ENCODE measurements at regions not wholly inside any gene's neighbourhood (a gene's known extent, or its start where the extent isn't known, plus 50 kb on each side); places are given as distances from the start of the nearest gene placed in this dataset.

DNA sequence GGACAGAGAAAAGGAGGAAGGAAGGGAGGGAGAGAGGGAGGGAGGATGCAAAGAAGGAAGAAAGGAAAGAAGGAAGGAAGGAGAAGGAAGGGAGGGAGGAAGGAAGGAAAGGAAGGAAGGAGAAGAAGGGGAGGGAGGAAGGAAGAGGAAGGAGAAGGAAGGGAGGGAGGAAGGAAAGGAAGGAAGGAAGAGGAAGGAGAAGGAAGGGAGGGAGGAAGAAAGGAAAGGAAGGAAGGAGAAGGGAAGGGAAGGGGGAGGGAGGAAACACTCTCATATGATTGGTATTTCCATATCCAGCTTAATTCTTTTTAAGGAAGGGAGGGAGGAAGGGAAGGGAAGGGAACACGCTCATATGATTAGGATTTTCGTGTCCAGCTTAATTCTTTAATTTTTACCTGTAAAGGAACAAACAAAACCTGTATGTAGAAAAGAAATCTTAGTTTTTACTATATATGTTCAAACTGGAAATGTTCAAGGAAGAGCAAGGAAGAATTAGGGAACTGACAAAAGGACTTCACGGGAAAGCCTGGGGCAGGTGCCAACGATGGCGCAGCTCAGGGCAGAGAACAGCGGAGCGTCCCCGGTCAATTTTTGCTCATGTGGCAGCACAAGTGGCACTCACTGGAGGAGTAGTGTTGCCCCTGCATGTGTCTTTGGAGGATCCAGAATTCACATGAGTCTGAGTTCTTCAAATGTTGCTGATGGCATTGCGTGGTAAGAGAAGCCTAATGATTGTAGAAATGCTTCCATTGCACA, 228.6 kb downstream of the ZNF516 start:
- Histone ChIP-seq H3K36me3 (ENCODE audit: insufficient read depth, low read length) (no peaks in the 10 kb centered on the region), H3K27ac (ENCODE audit: low read depth, low read length) (no peak overlapping the region), H3K4me1 (ENCODE audit: control insufficient read depth, insufficient read depth, low read length, unreplicated experiment) (no peaks in the 10 kb centered on the region), H3K4me3 (ENCODE audit: low read depth, low read length) (peak overlapping the region; percentile 54; the same call in 1 of the 2 replicates), H2AFZ (ENCODE audit: low read length, unreplicated experiment) (peak overlapping the region; percentile 55), H3K27me3 (ENCODE audit: insufficient read depth, low read length) (no peaks in the 10 kb centered on the region), H3K79me2 (ENCODE audit: control insufficient read depth, insufficient read depth, low read length, unreplicated experiment) (no peaks in the 10 kb centered on the region)

DNA sequence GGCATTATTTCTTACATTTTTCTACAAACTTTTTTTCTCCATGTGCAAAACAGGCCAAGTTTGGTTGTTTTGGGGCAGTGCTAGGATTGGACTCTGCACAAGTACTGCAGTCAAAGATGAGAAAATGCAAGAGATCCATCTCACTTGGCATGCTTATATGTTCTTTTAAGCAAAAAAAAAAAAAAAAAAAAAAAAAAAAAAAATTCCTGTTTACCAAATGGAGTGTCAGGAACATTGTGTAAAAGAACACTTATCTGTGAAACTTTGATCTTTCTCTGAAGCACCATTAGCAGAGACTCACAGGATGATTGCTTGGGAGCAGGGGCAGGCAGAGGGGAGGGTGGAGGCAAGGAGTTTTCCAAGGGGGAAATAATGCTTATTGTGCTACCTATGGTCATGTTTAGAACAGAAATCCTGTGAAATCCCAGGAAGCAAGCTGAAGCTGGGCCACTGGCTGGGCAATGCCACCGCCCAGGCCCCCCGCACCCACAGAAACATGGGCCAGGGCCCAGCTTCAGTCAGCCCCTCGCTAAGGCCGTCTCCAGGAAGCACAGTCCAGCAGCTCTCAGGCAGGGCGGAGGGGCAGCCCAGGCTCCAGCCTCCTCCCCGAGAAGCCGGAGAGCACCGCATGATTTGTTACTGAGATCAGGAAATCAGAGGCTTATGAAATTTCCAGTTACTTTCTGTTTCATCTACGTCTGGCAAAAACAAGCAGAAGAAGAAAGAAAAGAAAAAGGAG, 229.4 kb downstream of the ZNF516 start:
- Histone ChIP-seq H3K36me3 (ENCODE audit: insufficient read depth, low read length) (no peaks in the 10 kb centered on the region), H3K4me3 (ENCODE audit: low read depth, low read length) (peak overlapping the region; percentile 54; the same call in 1 of the 2 replicates), H3K27me3 (ENCODE audit: insufficient read depth, low read length) (no peaks in the 10 kb centered on the region), H3K79me2 (ENCODE audit: control insufficient read depth, insufficient read depth, low read length, unreplicated experiment) (no peaks in the 10 kb centered on the region), H3K27ac (ENCODE audit: low read depth, low read length) (no peak overlapping the region), H3K4me1 (ENCODE audit: control insufficient read depth, insufficient read depth, low read length, unreplicated experiment) (no peaks in the 10 kb centered on the region), H2AFZ (ENCODE audit: low read length, unreplicated experiment) (peak overlapping the region; percentile 55)

DNA sequence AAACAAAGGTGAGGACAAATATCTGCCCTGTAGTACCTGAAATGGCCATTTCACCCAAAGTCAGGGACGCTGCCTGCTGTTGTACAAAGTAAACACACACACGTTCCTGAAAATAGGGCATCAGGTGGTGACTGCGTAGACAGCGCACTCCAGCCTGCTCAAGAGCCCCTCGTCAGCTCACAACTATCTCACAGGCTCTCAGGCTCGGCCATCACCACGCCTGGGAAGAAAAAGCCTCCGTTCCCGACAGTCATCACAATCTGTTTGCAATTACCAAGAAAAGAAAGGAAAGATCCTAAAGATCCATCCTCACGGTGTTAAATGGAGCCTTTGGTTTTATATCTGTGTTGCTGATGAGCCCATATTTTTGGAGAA, 230.2 kb downstream of the ZNF516 start:
- H3K4me1 ChIP-seq (ENCODE audit: control insufficient read depth, insufficient read depth, low read length, unreplicated experiment): no peaks in the 10 kb centered on the region
- H3K27me3 ChIP-seq (ENCODE audit: insufficient read depth, low read length): no peaks in the 10 kb centered on the region
- H2AFZ ChIP-seq (ENCODE audit: low read length, unreplicated experiment): no peak overlapping the region
- no peaks in the 10 kb centered on the region for H3K79me2 ChIP-seq (ENCODE audit: control insufficient read depth, insufficient read depth, low read length, unreplicated experiment)
- H3K36me3 ChIP-seq (ENCODE audit: insufficient read depth, low read length): no peaks in the 10 kb centered on the region
- H3K27ac ChIP-seq (ENCODE audit: low read depth, low read length): no peak overlapping the region
- H3K4me3 ChIP-seq (ENCODE audit: low read depth, low read length): no peak overlapping the region

DNA sequence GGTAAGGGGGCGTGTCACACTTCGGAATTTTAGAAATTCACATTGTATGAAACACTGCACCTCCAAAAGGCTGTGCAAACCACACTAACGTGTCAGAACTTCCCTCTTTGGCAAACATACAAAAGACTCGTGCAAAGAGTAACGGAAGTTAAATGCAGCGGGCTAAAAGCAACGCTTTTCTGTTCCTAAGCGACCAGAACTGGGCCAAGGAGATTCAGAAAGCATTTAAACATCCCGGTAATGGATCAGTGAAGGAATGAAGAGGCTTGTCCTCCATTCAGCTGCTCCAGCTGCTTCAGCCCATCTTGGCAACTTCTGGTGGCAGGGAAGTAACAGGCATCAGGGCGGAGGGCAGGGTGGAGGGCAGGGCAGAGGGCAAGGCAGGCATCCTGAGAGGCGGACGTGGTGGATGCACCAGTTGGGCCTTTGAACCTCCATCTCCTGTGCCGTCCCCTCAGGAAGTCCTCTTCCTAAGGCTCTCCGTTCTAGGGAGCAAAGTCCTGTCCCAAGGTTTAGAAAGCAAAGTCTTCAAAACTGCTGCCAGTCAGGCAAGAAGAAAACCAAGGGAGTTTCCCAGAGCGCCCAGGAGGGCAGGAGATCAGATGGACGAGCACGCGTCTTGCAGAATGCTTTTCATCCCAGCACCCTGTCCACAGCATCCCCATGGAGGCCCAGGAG, 230.7 kb downstream of the ZNF516 start:
- Histone ChIP-seq H3K27ac (ENCODE audit: low read depth, low read length) (no peak overlapping the region), H3K36me3 (ENCODE audit: insufficient read depth, low read length) (no peaks in the 10 kb centered on the region), H3K4me1 (ENCODE audit: control insufficient read depth, insufficient read depth, low read length, unreplicated experiment) (no peaks in the 10 kb centered on the region), H3K27me3 (ENCODE audit: insufficient read depth, low read length) (no peaks in the 10 kb centered on the region), H2AFZ (ENCODE audit: low read length, unreplicated experiment) (no peak overlapping the region), H3K79me2 (ENCODE audit: control insufficient read depth, insufficient read depth, low read length, unreplicated experiment) (no peaks in the 10 kb centered on the region), H3K4me3 (ENCODE audit: low read depth, low read length) (no peak overlapping the region)

DNA sequence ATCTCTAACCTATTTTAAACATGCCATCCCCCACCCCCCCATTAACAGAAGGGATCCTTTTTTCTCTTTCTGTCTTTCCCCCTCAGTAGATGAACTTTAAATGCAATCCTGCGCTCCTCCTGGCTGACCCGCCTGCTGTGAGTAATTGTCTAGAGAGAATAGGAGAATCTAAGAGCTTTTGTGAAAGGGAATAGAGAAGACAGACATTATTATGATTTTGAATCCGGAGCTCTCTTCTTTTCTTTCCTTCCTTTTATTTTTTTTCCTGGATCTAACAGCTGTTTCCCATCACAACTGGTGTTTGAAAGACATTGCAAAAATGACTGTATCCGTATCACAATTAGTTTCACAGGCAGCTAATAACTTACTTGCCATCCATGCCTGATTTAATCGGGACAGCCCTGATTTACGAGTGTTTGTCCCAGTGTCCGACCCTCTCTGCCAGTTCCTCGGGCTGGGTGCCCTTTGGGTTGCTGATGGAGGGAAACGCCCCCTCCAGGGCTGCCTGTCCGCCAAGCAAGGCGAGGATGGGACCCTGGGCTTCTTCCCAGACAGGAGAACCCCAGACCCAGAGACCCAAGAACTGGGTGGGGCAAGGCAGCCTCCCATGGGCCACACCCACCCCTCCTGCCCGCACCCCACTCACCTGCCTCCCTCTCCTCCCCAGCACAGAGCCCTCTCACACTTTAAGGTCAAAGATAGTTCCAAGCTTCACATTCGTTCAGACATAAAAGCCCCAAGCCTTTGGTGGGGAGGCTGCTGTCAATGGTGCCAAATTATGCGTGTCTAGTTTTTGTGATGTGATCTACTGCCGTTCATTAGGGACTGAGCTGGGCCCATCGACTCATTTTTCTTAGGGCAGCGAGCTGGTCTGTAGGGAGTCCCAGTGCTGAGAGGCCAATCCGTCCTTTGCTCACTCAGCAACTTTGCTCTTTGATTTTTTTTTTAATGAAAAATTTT, 231.7 kb downstream of the ZNF516 start:
- H3K4me3 ChIP-seq (ENCODE audit: low read depth, low read length): no peak overlapping the region
- no peaks in the 10 kb centered on the region for H3K4me1 ChIP-seq (ENCODE audit: control insufficient read depth, insufficient read depth, low read length, unreplicated experiment)

DNA sequence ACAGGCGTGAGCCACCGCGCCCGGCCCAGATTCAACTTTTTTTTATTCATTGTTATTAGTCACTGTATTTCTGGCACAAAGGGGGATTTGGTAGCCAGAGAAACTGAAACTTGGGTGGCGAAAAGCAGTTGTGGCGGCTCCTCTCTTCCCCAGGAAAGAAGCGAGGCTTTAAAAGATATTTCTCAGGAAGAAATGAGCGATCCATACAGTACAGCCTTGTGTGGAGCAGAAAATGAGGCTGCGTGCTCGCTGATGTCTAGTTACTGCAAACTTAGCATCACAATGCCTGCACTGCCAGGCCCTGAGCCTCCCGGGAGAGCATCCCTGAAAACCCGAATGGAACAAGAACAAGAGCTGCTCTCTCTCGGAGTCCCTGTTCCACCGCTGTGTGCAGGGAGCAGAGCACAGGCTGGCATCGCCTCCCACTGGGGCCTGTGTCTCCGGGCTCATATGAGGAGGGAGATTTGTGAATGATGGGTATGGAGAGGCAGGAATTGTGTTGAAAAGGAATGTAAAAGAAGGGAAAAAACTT, 234.0 kb downstream of the ZNF516 start:
- Histone ChIP-seq H3K27me3 (ENCODE audit: insufficient read depth, low read length) (no peaks in the 10 kb centered on the region), H3K27ac (ENCODE audit: low read depth, low read length) (no peak overlapping the region), H2AFZ (ENCODE audit: low read length, unreplicated experiment) (no peak overlapping the region), H3K4me3 (ENCODE audit: low read depth, low read length) (no peak overlapping the region), H3K79me2 (ENCODE audit: control insufficient read depth, insufficient read depth, low read length, unreplicated experiment) (no peaks in the 10 kb centered on the region), H3K36me3 (ENCODE audit: insufficient read depth, low read length) (no peaks in the 10 kb centered on the region), H3K4me1 (ENCODE audit: control insufficient read depth, insufficient read depth, low read length, unreplicated experiment) (no peaks in the 10 kb centered on the region)

More for the DNA sequence above, 231.7 kb downstream of the ZNF516 start:
- Histone ChIP-seq H3K79me2 (ENCODE audit: control insufficient read depth, insufficient read depth, low read length, unreplicated experiment) (no peaks in the 10 kb centered on the region), H3K36me3 (ENCODE audit: insufficient read depth, low read length) (no peaks in the 10 kb centered on the region), H3K27me3 (ENCODE audit: insufficient read depth, low read length) (no peaks in the 10 kb centered on the region), H3K27ac (ENCODE audit: low read depth, low read length) (no peak overlapping the region), H2AFZ (ENCODE audit: low read length, unreplicated experiment) (no peak overlapping the region)

DNA sequence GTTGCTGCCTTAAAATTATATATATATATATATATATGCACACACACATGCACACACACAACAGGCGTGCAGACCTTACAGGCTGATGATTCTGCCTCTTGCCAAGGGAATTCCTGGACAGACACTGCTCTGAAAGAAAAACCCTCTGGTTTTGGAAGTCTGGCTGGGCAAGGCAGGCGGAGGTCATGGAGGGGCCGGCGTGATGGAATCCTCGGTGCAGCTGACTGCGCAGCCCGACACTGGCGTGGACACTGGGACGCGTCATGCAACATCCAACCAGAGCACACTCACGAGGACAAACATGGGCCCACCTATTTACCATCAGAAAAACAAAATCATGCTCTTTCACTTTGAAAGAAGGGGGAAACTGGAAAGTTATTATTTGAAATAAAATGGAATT, 235.3 kb downstream of the ZNF516 start:
- H3K27me3 ChIP-seq (ENCODE audit: insufficient read depth, low read length): no peaks in the 10 kb centered on the region
- no peak overlapping the region for H3K27ac ChIP-seq (ENCODE audit: low read depth, low read length)
- no peaks in the 10 kb centered on the region for H3K79me2 ChIP-seq (ENCODE audit: control insufficient read depth, insufficient read depth, low read length, unreplicated experiment)
- H3K4me1 ChIP-seq (ENCODE audit: control insufficient read depth, insufficient read depth, low read length, unreplicated experiment): no peaks in the 10 kb centered on the region
- H3K4me3 ChIP-seq (ENCODE audit: low read depth, low read length): no peak overlapping the region
- no peak overlapping the region for H2AFZ ChIP-seq (ENCODE audit: low read length, unreplicated experiment)
- H3K36me3 ChIP-seq (ENCODE audit: insufficient read depth, low read length): no peaks in the 10 kb centered on the region

DNA sequence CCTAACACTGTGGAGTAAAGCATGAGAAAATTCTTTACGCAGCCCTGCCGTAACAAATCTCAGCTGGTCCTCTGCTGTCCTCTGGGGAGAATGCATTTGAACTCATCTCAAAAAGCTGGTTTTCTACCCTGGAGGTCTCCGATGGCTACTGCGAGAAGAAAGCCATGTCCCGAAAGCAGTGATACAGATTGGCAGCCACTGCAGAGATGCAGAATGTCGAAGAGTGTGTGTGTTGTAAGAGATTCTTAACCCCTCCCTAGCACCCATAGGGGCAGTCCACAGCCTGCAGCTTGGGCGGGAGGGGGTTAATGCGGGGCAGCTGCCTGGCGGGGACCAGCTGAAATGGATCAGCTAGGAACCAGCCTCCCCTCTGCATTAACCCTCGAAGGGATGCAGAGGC, 235.9 kb downstream of the ZNF516 start:
- Histone ChIP-seq H3K4me3 (ENCODE audit: low read depth, low read length) (no peak overlapping the region), H3K27ac (ENCODE audit: low read depth, low read length) (no peak overlapping the region), H3K79me2 (ENCODE audit: control insufficient read depth, insufficient read depth, low read length, unreplicated experiment) (no peaks in the 10 kb centered on the region), H3K36me3 (ENCODE audit: insufficient read depth, low read length) (no peaks in the 10 kb centered on the region), H2AFZ (ENCODE audit: low read length, unreplicated experiment) (no peak overlapping the region), H3K27me3 (ENCODE audit: insufficient read depth, low read length) (peaks cover 1% of the 10 kb centered on the region; the same call in 1 of the 2 replicates), H3K4me1 (ENCODE audit: control insufficient read depth, insufficient read depth, low read length, unreplicated experiment) (no peaks in the 10 kb centered on the region)

DNA sequence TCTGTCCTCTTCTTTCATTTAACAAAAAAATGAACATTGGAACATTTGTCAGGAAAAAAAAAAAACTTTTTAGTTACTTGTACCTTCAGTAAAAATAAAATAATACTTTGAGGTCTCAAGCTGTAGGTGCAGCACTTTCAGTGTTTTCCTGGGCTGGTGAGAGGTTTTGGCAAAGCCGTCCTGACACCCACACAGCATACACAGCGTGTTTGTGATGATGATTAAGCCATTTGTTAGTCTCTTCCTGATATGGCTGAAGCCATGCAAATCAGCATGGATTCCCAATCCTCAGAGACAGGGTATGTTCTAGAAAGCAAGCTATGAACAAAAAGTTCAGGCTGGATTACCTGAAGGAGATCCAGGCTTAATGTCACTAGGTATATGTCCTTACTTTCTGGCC, 236.8 kb downstream of the ZNF516 start:
- Histone ChIP-seq H3K79me2 (ENCODE audit: control insufficient read depth, insufficient read depth, low read length, unreplicated experiment) (no peaks in the 10 kb centered on the region), H2AFZ (ENCODE audit: low read length, unreplicated experiment) (no peak overlapping the region), H3K4me1 (ENCODE audit: control insufficient read depth, insufficient read depth, low read length, unreplicated experiment) (no peaks in the 10 kb centered on the region), H3K27me3 (ENCODE audit: insufficient read depth, low read length) (peaks cover 6% of the 10 kb centered on the region), H3K4me3 (ENCODE audit: low read depth, low read length) (no peak overlapping the region), H3K27ac (ENCODE audit: low read depth, low read length) (no peak overlapping the region), H3K36me3 (ENCODE audit: insufficient read depth, low read length) (no peaks in the 10 kb centered on the region)

Measured in ACC112 (cell line).